A549 (cell line): ENCODE measurements at regions not wholly inside any gene's neighbourhood (a gene's known extent, or its start where the extent isn't known, plus 50 kb on each side); places are given as distances from the start of the nearest gene placed in this dataset.

Experiments
- ESRRA ChIP-seq: fragments of 150-350 bp; IDR thresholded peaks from 2 replicates; pipeline ENCODE4 v1.6.1; 2014; ENCODE audit warnings: mild to moderate bottlenecking, low read length, borderline replicate concordance
- SMC3 ChIP-seq: fragments of >200 bp; sonication (Bioruptor Twin); formaldehyde crosslinking; IDR thresholded peaks from 3 replicates; pipeline ENCODE4 v1.6.1; 2018; ENCODE audit warnings: inconsistent platforms

- no peak for TF ChIP-seq ESRRA
- no peak for TF ChIP-seq SMC3
Observed at GRCh38 chr5:29161399-29162291, 2031.8 kb upstream of the CDH6 start.
